ENCODE measurements at regions not wholly inside any gene's neighbourhood (a gene's known extent, or its start where the extent isn't known, plus 50 kb on each side); places are given as distances from the start of the nearest gene placed in this dataset.

DNA sequence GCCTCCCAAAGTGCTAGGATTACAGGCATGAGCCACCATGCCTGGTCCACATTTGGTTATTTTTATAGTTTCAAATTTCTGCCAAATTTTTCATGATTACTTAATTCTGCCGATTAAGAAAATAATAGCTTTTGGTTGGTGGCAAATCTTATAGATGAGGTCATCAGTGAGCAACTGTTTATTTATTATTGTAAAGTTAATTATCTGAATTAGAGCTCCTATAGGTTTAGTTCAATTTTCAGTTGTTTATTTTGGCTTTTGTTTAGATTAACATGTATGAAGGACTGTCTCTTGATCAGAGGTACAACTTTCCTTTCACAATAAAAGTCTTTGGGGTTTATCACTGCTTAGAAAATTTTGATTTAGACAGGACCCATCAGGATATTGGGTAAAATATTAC, 262.2 kb downstream of the SLC7A11 start:
- TF ChIP-seq, protein P1, sequence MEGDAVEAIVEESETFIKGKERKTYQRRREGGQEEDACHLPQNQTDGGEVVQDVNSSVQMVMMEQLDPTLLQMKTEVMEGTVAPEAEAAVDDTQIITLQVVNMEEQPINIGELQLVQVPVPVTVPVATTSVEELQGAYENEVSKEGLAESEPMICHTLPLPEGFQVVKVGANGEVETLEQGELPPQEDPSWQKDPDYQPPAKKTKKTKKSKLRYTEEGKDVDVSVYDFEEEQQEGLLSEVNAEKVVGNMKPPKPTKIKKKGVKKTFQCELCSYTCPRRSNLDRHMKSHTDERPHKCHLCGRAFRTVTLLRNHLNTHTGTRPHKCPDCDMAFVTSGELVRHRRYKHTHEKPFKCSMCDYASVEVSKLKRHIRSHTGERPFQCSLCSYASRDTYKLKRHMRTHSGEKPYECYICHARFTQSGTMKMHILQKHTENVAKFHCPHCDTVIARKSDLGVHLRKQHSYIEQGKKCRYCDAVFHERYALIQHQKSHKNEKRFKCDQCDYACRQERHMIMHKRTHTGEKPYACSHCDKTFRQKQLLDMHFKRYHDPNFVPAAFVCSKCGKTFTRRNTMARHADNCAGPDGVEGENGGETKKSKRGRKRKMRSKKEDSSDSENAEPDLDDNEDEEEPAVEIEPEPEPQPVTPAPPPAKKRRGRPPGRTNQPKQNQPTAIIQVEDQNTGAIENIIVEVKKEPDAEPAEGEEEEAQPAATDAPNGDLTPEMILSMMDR (IDR thresholded peaks at IDR 0.05): no peak
- no peak for DNase-seq (ENCODE audit: low spot score)
- H3K9me3 Mint-ChIP-seq (ENCODE audit: low read depth): no peaks in the 10 kb centered on the region
- H3K4me1 Mint-ChIP-seq (ENCODE audit: low read depth): peaks cover 10% of the 10 kb centered on the region
- H3K27ac Mint-ChIP-seq (ENCODE audit: unreplicated experiment): no peak overlapping the region
- no peaks in the 10 kb centered on the region for H3K27me3 Mint-ChIP-seq (ENCODE audit: low read depth)
- no peak overlapping the region for H3K4me3 Mint-ChIP-seq (ENCODE audit: unreplicated experiment)
- H3K36me3 Mint-ChIP-seq (ENCODE audit: low read depth): no peaks in the 10 kb centered on the region

DNA sequence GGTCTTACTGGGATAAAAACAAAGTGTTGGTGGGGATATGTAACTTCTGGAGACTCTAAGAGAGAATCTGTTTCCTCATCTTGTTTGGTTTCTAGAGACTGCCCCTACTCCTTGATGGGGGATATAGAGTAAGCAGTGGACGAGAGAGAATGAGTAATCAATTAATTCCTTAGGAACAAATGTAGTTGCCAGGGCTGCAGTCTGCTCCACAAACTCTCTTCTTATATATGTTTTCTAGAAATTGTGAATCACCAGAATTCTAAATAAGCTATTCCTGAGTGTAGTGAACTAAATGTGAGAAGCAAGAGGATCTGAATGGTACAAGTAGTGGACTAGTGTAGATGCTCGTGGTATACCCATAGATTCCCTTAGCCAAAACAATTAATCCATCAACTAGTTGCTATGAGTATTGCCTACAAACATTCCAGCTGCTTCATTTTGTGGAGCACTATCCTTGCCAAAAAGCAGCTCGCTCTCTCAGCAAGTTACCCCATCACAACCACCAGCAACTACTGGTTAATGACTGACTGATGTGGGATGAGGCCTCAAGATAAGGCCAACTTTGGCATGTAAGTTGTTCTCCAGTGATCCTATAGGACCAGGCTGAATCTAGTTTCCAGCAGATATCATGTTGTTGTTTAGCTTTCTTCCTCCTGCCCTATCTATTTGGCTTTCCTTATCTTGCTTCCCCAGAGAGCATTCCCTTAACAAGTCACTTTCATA, 273.0 kb downstream of the SLC7A11 start:
- H3K4me3 Mint-ChIP-seq (ENCODE audit: unreplicated experiment): no peak overlapping the region
- no peaks in the 10 kb centered on the region for H3K36me3 Mint-ChIP-seq (ENCODE audit: low read depth)
- TF ChIP-seq, protein P1 (IDR thresholded peaks at IDR 0.05): no peak
- no peak overlapping the region for H3K27ac Mint-ChIP-seq (ENCODE audit: unreplicated experiment)
- no peaks in the 10 kb centered on the region for H3K4me1 Mint-ChIP-seq (ENCODE audit: low read depth)
- H3K27me3 Mint-ChIP-seq (ENCODE audit: low read depth): no peaks in the 10 kb centered on the region
- H3K9me3 Mint-ChIP-seq (ENCODE audit: low read depth): peaks cover 14% of the 10 kb centered on the region
- no peak for DNase-seq (ENCODE audit: low spot score)

DNA sequence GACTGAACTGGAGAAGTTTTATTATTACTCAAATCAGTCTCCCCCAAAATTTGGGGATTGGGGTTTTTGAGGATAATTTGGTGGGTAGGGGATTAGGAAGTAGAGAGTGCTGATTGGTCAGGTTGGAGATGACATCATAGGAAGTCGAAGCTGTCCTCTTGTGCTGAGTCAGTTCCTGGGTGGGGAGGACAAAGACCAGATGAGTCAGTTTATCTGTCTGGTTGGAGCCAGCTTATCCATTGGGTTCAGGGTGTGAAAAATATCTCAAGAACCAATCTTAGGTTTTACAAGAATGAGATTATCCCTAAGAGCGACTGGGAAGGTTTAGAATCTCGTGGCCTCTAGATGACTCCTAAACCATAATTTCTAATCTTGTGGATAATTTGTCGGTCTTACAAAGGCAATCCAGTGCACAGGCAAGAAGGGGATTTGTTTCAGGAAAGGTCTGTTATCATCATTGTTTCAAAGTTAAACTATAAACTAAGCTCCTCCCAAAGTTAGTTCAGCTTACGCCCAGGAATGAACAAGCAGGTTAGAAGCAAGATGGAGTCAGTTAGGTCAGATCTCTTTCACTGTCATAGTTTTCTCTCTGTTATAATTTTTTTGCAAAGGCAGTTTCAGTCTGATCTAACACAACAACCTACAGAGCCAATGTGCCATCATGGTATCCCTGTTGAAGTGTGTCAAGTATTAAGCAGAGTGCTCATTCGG, 274.5 kb downstream of the SLC7A11 start:
- DNase-seq (ENCODE audit: low spot score): no peak
- no peaks in the 10 kb centered on the region for H3K4me1 Mint-ChIP-seq (ENCODE audit: low read depth)
- H3K4me3 Mint-ChIP-seq (ENCODE audit: unreplicated experiment): no peak overlapping the region
- TF ChIP-seq, protein P1 (IDR thresholded peaks at IDR 0.05): no peak
- H3K9me3 Mint-ChIP-seq (ENCODE audit: low read depth): peaks cover 14% of the 10 kb centered on the region
- no peaks in the 10 kb centered on the region for H3K36me3 Mint-ChIP-seq (ENCODE audit: low read depth)
- H3K27ac Mint-ChIP-seq (ENCODE audit: unreplicated experiment): no peak overlapping the region
- no peaks in the 10 kb centered on the region for H3K27me3 Mint-ChIP-seq (ENCODE audit: low read depth)

DNA sequence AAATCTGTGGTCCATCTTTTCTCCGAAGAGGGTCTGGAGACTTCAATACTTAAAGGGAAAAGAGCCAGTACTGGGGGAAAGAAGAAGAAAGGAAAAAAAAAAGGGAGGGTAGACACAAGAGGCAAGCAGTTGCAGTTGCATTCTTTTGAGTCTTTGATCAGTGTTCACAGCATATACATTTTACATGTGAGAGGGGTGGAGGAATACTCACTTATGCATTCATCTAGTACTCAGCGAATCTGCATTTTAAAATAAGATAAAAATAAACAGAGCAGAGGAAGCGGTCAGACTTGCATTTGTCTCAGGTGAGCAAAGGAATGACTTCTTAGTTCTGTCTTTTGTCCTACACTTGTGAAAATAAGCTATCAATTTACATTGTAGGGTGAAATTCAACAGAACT, 275.6 kb downstream of the SLC7A11 start:
- H3K27me3 Mint-ChIP-seq (ENCODE audit: low read depth): no peaks in the 10 kb centered on the region
- no peak for DNase-seq (ENCODE audit: low spot score)
- TF ChIP-seq, protein P1 (IDR thresholded peaks at IDR 0.05): no peak
- H3K9me3 Mint-ChIP-seq (ENCODE audit: low read depth): peaks cover 14% of the 10 kb centered on the region
- H3K4me1 Mint-ChIP-seq (ENCODE audit: low read depth): no peaks in the 10 kb centered on the region
- H3K4me3 Mint-ChIP-seq (ENCODE audit: unreplicated experiment): no peak overlapping the region
- H3K27ac Mint-ChIP-seq (ENCODE audit: unreplicated experiment): no peak overlapping the region
- H3K36me3 Mint-ChIP-seq (ENCODE audit: low read depth): no peaks in the 10 kb centered on the region

DNA sequence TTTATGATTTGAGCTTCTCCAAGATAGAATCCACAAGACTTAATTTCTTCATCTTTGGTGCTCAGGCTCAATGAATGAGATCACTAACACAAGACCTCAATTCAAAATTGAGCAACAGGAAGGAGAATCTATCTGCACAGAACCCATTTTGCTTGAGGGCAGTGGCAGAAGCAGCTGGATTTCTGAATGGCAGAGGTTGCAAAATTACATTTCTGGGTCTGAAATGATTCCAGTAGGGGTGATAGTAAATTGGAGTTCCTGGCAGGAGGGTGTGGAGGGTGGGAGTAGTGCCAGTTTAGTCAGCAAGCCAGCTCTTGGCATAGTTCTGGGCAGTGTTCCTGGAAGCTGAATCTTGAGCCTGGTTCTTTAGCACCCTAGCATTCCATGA, 281.1 kb downstream of the SLC7A11 start:
- Mint-ChIP-seq H3K9me3 (ENCODE audit: low read depth) (peaks cover under 1% of the 10 kb centered on the region), H3K4me3 (ENCODE audit: unreplicated experiment) (no peak overlapping the region), H3K36me3 (ENCODE audit: low read depth) (no peaks in the 10 kb centered on the region), H3K4me1 (ENCODE audit: low read depth) (peaks cover 16% of the 10 kb centered on the region), H3K27me3 (ENCODE audit: low read depth) (no peaks in the 10 kb centered on the region), H3K27ac (ENCODE audit: unreplicated experiment) (no peak overlapping the region)
- no peak for DNase-seq (ENCODE audit: low spot score)
- TF ChIP-seq, protein P1 (IDR thresholded peaks at IDR 0.05): no peak

Data from chondrocyte (in vitro differentiated cells).